CD4-positive, alpha-beta T cell treated with Interleukin-4 for 4 hours (primary cell): ENCODE measurements at regions not wholly inside any gene's neighbourhood (a gene's known extent, or its start where the extent isn't known, plus 50 kb on each side); places are given as distances from the start of the nearest gene placed in this dataset.
"Not testable (repeated sequence)": the region's sequence is repeated elsewhere in the genome, so short reads cannot be mapped to it uniquely, and the experiment has no call there.

Experiments used
- DNase-seq: peaks from one replicate; pipeline ENCODE4 v3.0.0-alpha.2; 2020

GRCh38 chr6:91241946-91242613 is 655.2 kb upstream of the MAP3K7 start:
- DNase-seq, result no peak

GRCh38 chr6:91240878-91241603 is 654.2 kb upstream of the MAP3K7 start:
- DNase-seq, result no peak

GRCh38 chr6:91221072-91221720 is 634.3 kb upstream of the MAP3K7 start:
- no peak for DNase-seq

GRCh38 chr6:91213229-91213901 is 626.5 kb upstream of the MAP3K7 start:
- no peak for DNase-seq

GRCh38 chr6:91198588-91199255 is 611.9 kb upstream of the MAP3K7 start:
- DNase-seq, result no peak

GRCh38 chr6:91196729-91197128 is 609.9 kb upstream of the MAP3K7 start:
- DNase-seq, result no peak

- DNase-seq, result no peak
These were observed 606.6 kb upstream of the MAP3K7 start for GRCh38 chr6:91193446-91193845.

GRCh38 chr6:91190041-91190440 is 603.2 kb upstream of the MAP3K7 start:
- DNase-seq, result not testable (repeated sequence)

GRCh38 chr6:91185072-91185471 is 598.2 kb upstream of the MAP3K7 start:
- DNase-seq, result no peak

- no peak for DNase-seq
These were observed 594.5 kb upstream of the MAP3K7 start for GRCh38 chr6:91181416-91181815.

- DNase-seq, result no peak
These were observed 586.8 kb upstream of the MAP3K7 start for GRCh38 chr6:91173651-91174050.

- DNase-seq, result no peak
These were observed 586.3 kb upstream of the MAP3K7 start for GRCh38 chr6:91173186-91173585.

- no peak for DNase-seq
These were observed 585.0 kb upstream of the MAP3K7 start for GRCh38 chr6:91171754-91172462.

GRCh38 chr6:91167846-91168245 is 581.0 kb upstream of the MAP3K7 start:
- DNase-seq, result no peak

GRCh38 chr6:91166271-91167046 is 579.6 kb upstream of the MAP3K7 start:
- DNase-seq, result no peak

GRCh38 chr6:91164105-91164504 is 577.2 kb upstream of the MAP3K7 start:
- DNase-seq, result no peak

GRCh38 chr6:91161246-91161645 is 574.4 kb upstream of the MAP3K7 start:
- DNase-seq, result no peak

GRCh38 chr6:91155129-91155785 is 568.4 kb upstream of the MAP3K7 start:
- DNase-seq, result no peak

GRCh38 chr6:91152824-91153223 is 566.0 kb upstream of the MAP3K7 start:
- DNase-seq, result no peak

- no peak for DNase-seq
These were observed 563.3 kb upstream of the MAP3K7 start for GRCh38 chr6:91149956-91150705.
